Choroid plexus epithelial cell (primary cell): ENCODE measurements at regions not wholly inside any gene's neighbourhood (a gene's known extent, or its start where the extent isn't known, plus 50 kb on each side); places are given as distances from the start of the nearest gene placed in this dataset.

Experiments used
- DNase-seq: peaks from one replicate; pipeline ENCODE4 v3.0.0-alpha.2; 2010; ENCODE audit warnings: low read depth
- H3K4me3 ChIP-seq: 2 replicates; pipeline ENCODE4 v1.5.1; 2011; ENCODE audit warnings: low read depth, mild to moderate bottlenecking, control low read depth, low read length, moderate library complexity
- CTCF ChIP-seq: conservative IDR thresholded peaks from 2 replicates; pipeline ENCODE4 v1.5.1; 2011; ENCODE audit warnings: low read depth, mild to moderate bottlenecking, control low read depth, inconsistent platforms, low read length, moderate library complexity

GRCh38 chr13:104326523-104326922 is 1260.3 kb upstream of the SLC10A2 start:
- no peak for DNase-seq
- no peak for TF ChIP-seq CTCF
- H3K4me3 ChIP-seq: no peak overlapping the region

- no peak for DNase-seq
Observed at GRCh38 chr13:104321756-104322155, 1255.5 kb upstream of the SLC10A2 start.

GRCh38 chr13:104320446-104320845 is 1254.2 kb upstream of the SLC10A2 start:
- H3K4me3 ChIP-seq: no peak overlapping the region
- no peak for TF ChIP-seq CTCF
- no peak for DNase-seq

More at GRCh38 chr13:104321756-104322155, 1255.5 kb upstream of the SLC10A2 start:
- no peak overlapping the region for H3K4me3 ChIP-seq
- no peak for TF ChIP-seq CTCF

GRCh38 chr13:104318121-104318520 is 1251.9 kb upstream of the SLC10A2 start:
- peak; percentile 76 for TF ChIP-seq CTCF
- no peak overlapping the region for H3K4me3 ChIP-seq
- peak; percentile 84 for DNase-seq

GRCh38 chr13:104315606-104316005 is 1249.4 kb upstream of the SLC10A2 start:
- DNase-seq: peak; percentile 98
- no peak overlapping the region for H3K4me3 ChIP-seq
- TF ChIP-seq CTCF: no peak

GRCh38 chr13:104314926-104315535 is 1248.8 kb upstream of the SLC10A2 start:
- no peak overlapping the region for H3K4me3 ChIP-seq
- DNase-seq: peak; percentile 40
- no peak for TF ChIP-seq CTCF

- H3K4me3 ChIP-seq: no peak overlapping the region
- DNase-seq: no peak
- no peak for TF ChIP-seq CTCF
Observed at GRCh38 chr13:104314321-104314720, 1248.1 kb upstream of the SLC10A2 start.
